ENCODE measurements at regions not wholly inside any gene's neighbourhood (a gene's known extent, or its start where the extent isn't known, plus 50 kb on each side); places are given as distances from the start of the nearest gene placed in this dataset.

DNA sequence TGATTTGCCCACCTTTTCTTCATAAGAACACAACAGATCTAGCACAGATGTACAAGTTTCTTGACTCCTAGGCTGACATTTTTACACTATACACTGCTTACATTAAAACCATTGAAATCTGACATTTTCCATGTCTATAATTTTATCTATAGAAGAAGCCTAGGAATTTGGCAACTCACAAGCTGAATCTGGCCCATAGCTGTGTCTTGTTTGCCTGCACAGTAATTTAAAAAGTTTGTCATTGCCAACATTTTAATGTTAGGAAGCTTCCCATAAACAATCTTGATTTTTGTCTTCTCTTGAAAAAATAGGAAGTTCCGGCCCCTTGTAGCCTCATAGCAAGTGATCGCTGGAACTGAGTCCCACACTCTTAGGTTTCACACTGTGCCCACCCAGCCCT is 394.6 kb upstream of the AZI2 start:
- DNase-seq, result no peak

DNA sequence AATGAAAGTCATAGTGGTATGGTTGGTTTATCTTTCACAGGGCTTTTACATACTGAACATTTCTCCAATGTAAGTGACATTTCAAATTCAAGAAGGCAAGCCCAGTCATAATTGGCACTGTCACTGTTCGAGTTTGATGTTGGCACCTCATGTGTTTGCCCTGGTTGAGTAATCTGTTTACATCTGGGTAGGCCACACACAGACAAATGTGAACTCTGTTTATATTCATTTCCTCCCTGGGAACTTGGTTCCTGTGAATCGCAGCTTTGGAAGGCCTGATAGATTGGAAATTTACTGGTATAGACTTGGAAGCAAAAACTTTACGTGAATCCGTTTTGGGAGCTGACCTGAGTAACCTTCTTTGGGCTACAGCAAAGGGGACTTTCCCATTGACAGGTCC is 395.2 kb upstream of the AZI2 start:
- peak in 1 of 5 experiments; percentile 3 for DNase-seq

DNA sequence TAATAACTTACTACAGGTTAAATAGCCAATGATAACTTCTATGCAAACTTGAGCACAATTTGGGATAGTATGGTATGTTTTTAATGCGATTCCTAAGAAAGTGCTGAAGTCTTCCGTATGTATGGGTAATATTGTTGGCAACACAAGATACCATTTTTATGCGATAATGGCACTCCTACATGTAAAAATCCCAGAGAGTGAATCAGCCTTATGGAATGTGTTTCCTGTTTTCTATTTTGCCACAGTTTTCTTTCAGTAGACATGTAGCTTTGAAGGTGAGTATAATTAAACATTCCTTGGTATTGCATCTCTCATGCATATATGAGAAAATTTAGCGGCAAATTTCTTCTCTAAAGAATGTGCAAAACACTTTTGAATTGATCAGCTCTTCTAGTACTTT is 396.8 kb upstream of the AZI2 start:
- no peak for DNase-seq

DNA sequence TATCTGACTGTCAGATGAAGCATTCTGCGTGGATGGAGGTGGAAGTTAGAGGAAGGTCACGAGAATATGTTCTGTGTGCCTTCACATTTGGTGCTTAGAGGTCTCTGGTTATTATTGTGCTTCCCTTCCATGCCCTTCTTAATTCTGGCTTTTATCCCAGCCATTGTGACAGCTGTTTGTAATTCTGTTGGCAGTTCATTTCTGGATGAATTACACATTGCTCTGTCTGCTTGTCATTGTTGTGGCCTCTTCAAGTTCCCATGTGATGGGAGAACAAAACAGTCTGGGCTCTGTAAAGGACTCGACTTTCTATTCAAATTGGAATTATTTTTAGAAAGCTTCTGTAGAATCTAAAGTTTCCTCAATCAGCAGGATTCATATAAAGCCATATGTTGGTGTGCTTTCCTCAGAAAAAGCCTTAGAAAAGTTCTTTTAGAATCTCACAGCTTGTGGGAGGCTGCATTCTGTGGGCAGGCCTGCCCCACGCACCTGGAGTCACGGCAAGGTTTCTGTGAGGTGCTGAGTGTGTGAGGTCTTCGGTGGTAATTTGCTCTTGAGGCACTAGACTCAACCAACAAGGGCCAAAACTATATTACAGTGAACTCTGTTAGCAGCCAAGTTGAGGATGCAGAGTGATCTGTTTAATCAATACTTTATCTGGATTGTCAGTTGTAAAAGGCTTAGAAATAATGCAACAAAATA is 397.4 kb upstream of the AZI2 start:
- no peak for DNase-seq

DNA sequence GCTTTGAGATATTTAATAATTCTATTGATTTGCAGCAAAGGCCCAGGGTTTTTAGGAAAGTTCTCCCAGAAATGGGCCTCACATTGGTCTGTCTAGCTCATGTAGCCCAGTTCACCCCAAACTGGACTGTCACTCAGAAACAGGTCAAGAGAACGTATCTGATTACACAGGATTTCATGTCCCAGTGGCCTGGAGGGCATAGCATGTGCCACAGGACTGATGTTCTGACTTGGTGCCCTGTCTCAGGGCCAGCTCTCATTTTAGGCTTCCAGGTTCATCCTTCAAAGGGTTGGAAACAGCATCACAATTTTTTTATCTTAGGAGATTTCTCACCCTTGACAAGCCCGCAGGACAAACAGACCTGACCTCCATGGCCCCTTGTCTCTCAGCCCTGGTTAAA is 398.4 kb upstream of the AZI2 start:
- no peak for DNase-seq

DNA sequence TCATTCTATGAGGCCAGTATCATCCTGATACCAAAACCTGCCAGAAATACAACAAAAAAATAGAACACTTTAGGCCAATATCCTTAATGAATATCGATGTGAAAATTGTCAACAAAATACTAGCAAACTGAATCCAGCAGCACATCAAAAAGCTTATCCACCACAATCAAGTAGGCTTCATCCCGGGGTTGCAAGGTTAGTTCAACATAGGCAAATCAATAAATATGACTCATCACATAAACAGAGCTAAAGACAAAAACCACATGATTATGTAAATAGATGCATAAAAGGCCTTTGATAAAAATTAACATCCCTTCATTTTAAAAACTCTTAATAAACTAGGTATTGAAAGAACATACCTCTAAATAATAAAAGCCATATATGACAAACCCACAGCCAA is 403.2 kb upstream of the AZI2 start:
- DNase-seq, result no peak

DNA sequence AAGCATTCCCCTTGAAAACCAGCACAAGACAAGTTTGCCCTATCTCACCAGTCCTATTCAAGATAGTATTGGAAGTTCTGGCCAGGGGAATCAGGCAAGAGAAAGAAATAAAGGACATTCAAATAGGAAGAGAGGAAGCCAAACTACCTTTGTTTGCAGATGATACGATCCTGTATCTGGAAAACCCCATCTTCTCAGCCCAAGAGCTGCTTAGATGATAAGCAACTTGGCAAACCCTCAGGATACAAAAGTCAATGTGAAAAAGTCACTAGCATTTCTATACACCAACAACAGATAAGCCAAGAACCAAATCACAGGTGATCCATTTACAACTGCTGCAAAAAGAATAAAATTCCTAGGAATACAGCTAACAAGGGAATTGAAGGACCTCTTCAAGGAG is 403.7 kb upstream of the AZI2 start:
- DNase-seq, result no peak

DNA sequence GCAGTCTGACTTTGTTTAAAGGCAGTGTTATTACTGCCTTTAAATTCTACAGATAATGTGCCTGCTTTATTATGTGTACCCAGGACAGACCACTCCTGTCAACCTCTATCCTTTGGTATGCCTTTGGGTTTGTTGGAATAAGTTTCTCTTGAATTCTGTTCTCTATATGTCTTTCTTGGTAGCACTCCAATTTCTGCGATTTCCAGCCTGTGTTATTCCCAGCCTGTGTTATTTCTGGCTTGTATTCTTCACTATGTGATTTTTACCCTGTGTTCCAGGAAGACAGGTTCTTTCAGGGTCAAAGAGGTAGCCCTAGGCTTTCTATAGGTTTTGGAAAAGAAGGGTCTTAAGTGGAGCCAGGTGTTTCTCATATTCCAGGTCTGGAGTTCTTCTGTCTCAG is 407.4 kb upstream of the AZI2 start:
- no peak for DNase-seq

DNA sequence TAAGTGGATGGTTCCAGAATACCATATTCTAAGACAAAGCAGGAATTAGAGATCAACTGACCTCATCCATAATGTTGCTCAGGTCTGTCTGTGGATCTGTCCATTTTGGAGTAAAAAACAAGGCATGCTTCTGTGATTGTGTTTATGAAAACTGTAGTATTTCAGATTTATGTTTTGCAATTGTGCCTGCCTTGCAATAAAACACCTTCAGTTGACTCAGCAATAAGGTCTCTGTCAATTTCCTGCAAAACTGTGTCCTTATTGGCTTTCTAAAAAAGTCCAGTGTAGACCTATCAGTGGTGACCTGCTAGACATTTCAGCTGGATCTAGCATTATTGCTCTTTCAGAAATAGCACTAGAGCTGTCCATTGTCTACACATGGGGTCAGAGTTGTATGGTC is 409.5 kb upstream of the AZI2 start:
- no peak for DNase-seq

DNA sequence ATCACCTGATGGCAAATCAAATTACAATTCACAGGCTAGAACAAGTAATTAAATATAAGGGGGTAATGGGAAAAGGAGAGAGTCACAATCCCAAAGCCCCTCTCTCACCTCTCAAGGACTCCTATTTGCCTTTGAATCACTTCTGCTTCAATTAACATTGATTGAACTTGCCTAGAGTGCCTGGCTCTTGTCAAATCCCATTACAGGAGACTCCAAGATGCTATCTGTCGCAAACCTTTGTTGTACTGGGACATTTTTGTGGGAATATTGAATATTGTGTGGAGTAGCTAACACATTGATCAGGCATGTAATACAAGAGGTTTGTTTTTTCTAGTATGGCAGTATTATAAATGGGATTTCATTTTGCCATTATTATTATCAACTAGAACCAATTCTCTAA is 412.8 kb upstream of the AZI2 start:
- no peak for DNase-seq

DNA sequence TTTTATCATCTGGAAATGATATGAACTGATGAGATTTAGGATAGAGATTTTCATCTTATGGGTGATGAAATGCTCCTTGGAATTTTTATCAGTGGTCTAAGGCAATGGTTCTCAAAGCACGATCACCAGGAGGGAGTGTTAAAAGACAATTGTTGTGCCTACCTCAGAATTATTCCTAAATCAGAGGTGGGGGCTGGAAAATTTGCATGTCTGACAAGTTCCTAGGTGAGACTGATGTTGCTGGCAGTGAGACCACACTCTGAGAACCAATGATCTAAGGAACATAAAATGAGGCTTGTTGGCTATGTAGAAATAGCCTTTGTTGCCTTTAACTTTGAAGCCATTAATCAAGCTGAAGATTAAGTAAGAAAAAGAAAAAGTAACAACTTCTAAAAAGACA is 416.6 kb upstream of the AZI2 start:
- DNase-seq, result no peak

DNA sequence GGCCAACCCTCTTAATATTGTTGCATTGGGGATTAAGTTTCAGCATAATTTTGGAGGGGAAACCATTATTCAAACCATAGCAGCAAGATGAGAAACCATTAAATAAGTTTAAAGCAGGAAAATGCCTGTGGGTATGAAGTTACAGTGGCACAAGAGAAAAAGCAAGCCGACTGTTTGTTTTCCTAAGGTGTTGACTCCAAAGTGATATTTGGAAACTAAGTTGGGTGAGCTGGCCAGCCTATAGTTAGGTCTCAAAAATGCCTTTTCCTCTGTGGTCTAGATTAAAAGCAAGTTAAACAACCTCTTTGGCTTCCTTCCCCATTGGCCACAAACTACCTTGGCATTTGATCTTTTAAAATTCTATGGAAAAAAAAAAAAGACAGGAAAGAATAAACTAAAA is 419.8 kb upstream of the AZI2 start:
- no peak for DNase-seq

DNA sequence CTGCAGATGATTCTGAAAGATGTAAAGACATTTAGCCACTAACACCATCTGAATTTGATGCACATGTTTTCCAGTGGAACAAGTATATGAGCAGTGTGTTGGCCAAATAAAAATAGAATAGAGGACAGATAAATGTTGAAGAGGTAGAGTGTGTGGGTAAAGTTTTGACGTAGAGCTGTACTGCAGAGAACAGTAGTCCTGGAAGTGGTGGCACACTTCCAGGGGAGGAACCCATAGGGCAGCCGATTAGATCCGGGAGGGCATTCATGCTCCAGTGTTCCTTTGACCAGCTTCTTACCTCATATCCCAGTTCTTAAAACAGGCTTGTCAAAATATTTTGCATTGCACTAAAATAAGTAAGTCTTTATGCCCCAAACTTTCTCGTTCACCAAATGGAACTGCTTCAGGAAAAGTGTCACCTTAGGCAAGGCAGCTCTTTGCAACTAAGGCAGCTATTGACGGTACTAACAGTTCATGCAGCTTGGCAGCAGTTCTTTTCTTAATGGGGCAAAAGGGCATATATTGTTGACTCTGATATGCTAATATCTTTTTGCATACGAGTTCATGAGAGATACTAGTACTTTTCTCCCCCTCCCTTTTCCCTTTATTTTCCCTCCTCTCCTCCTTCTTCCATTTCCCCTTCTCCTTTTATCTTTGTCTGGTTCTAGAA is 429.3 kb upstream of the AZI2 start:
- DNase-seq, result no peak

DNA sequence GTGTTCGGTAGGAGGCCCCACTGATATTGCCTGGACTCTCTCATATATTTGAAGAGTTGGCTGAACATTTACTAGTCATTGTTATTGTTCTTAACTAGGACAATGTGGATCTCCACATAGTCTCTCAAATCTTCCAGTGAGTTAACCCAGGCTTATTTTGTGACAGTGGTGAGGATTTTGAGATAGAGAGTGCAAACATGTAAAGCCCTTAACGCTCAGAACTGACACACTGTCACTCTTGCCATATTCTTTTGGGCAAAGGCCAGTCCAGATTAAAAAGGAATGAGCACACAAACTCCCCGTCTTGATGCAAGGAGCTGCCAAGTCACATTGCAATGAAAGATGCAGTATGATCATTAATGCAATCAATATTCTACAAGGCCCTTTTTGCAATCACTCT is 431.9 kb upstream of the AZI2 start:
- no peak for DNase-seq

DNA sequence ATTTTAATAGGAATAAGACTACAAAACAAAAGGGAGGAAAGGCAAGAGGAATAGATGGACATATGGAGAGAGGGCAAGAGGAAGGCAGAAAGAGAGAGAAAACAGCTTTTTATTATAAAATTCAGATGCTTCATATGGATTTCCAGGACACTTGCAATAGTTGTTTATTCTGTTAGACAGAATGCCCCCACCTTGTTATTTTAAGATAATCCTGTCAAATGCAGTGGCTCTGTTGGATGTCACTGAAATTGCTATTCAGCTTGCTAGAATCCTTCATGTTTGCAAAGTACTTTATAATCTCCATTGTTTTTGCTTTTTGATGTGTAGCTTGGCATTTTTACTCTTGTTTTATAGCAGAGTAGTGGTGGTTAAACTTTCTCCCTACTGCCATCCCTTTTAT is 432.4 kb upstream of the AZI2 start:
- no peak for DNase-seq

DNA sequence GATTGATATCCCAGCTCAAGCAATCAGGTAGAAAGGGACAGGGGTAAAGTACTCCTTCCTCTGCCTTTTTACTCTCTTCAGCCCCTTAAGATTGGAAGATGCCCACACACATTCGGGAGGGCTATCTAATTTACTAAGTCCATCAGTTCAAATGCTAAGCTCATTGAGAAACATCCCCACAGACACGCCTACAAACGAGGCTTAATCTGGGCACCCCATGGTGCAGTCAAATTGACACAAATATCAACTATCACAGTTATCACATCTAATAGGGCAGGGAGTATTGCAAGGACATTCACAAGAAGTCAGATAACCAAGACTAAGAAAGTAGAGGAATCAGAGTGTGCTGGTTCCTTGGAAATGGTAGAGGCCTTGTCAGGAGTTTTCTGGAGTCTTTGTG is 437.8 kb upstream of the AZI2 start:
- DNase-seq, result no peak

DNA sequence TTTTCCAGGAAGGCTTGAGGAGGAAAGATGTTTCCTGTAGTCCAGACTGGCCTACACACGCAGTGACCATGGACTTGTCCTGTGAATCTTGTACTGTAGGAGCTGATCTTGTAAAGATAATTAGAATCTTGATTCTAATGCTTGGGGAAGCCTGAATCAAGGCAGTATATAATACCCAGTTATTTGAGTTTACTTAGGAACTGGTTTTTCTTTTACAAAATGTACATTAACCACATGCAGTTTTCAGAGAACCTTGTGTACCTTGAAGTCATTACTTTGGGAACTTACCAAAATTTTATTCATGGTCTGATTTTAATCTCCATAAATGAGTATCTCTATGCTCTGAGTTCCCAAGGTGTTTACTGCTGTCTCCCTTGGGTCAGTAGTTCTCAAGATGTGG is 439.9 kb upstream of the AZI2 start:
- DNase-seq, result no peak

DNA sequence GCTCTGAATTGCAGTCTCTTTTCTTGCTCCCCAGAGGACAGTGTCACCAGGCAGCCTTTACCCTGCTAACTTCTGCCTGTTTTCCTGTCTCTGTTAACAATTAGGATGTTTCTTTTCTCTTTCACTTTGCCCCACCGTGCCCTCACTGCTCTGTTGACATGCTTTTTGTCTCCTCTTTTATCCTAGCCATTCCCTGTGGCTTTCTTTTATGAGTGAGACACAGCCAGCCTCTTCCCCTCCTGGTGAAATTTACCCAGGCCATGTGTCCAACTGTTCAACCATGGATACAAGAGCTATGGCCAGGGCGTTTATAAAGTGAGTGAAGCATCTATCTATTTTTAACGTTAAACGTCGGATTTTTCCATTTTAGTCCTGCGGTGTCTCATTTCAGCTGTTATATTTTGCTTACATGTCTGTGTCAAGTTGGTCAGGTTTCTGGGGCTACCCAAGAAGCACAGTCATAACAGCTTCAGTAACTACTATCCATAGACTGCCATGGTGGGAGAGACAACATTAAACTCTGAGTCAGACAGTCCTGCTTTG is 443.2 kb upstream of the AZI2 start:
- DNase-seq, result no peak

DNA sequence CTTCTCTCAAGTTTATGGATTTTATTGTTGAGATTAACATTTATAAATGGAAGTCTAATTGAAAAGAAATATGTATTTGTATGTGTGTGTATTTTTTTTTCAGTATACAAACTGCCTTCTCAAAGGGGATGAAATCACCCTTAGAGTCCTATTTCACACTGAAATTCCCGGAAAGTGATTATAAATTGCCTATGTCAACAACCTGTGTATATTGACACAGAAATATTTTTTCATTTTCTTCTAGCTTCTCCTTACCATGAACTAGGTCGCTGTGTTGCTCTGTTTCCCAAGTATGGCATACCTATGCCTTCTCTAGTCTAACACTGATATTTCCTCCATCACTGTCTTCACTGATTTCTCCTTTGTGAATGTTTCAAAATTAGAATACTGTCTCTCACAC is 444.0 kb upstream of the AZI2 start:
- DNase-seq, result no peak

DNA sequence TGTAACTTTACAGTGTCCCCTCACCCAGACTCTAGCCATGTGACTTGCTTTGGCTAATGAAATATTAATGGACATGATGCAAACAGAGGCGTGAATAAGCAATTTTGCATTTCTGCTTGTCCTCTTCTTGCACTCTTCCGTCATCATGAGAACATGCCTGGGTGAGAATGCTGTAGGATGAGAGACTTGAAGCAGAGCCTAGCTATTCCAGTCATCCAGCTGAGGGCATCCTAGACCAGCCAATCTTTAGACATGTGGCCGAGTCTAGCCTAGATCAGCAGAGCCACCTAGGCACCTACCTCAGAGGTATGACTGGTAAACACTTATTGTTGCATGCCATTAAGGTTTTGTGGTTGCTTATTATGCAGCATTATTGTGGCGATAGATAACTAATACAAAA is 450.5 kb upstream of the AZI2 start:
- peak in 1 of 5 experiments; percentile 2 for DNase-seq

DNA sequence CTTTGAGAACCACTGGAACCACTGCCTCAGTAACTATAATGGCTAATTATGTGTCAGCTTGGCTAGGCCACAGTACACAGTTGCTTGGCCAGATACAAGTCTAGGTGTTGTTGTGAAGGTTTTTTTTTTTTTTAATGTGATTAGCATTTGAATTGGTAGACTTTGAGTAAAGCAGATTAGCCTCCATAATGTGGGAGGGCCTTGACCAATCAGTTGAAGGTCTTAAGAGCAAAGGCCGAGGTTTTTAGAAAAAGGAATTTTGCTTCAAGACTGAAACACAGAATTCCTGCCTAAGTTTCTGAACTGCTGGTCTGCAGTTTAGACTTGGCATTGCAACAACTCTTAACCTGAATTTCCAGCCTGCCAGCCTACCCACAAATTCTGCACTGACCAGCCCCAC is 451.6 kb upstream of the AZI2 start:
- no peak for DNase-seq

DNA sequence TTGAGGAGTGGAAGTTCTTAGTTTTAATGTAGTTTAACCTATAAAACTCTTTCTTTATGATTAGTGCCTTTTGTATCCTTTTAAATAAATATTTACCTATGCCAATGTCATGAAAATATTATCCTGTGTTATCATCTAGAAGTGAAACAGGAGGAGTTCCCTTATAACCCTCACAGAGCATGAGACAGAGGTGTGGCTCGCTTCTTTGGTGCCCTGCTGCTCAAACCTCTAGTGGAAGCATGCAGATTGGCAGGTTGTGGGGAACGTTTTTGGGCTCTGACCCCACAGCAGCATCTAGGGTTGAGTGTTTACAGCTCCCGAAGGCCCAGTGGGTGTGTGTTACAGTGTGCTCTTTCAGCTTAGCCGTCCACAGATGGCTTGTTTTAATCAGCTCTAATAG is 459.4 kb upstream of the AZI2 start:
- no peak for DNase-seq

DNA sequence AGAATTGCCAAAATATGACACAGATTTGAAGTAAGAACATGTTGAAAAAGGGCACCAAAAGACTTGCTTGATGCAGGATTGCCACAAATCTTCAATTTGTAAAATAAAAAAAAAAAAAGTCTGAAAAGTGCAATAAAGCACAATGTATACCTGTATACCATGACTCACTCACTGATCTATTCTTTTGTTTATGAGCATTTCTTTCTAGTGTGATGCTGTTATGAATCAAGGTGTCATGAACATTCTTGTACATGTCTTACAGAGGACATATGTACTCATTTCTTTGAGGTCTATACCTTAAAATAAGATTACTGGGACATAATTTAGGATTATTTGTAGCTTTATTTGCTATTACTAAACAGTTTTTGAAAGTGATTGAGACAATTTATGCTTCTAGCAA is 464.9 kb upstream of the RBMS3 start:
- no peak for DNase-seq

DNA sequence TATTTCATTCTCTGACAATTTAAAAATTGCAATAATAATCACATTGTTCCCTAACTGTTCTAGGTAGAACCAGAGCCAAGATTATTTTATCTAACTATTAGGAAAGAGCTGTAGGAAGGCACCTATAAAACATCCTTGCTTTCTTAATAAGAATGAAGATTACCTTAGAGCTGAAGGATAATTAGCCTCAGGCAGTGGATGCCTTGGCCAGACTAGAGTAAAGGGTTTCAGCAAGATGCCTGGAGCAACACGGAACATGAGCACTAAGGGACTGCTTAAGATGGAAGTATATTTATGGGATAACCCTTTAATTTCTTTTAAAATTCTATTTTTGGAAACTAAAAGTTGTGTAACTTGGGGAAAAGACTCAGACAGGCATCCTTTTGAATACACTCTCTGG is 456.6 kb upstream of the RBMS3 start:
- no peak for DNase-seq

DNA sequence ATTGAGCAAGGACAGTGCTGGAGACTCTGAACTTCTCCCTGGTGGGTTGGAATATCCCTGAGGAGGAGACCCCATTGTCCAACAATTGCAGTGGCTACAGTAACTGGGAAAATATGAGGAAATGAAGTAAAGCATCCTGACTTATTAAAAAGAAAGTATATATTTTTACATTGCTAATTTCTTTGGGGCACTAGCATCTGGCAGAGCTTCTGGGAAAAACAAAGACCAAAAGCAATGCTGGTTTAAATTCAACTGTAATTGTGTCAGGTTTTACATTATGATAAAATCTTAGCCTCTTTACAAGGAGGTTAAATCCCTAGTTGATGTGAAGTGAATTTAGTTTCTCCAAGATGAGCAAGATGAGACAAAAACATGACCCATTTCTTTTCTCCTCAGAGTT is 454.0 kb upstream of the RBMS3 start:
- no peak for DNase-seq
